ENCODE measurements at regions not wholly inside any gene's neighbourhood (a gene's known extent, or its start where the extent isn't known, plus 50 kb on each side); places are given as distances from the start of the nearest gene placed in this dataset.

- Histone ChIP-seq H3K36me3 (ENCODE audit: low read depth) (no peaks in the 10 kb centered on the region), H3K4me3 (ENCODE audit: severe bottlenecking) (no peak overlapping the region), H3K27me3 (ENCODE audit: insufficient read depth, poor library complexity, severe bottlenecking) (no peaks in the 10 kb centered on the region), H3K9me3 (ENCODE audit: severe bottlenecking) (no peaks in the 10 kb centered on the region), H3K27ac (ENCODE audit: poor library complexity, severe bottlenecking) (no peak overlapping the region), H3K4me1 (ENCODE audit: insufficient read depth, poor library complexity, severe bottlenecking) (no peaks in the 10 kb centered on the region)
- DNase-seq (ENCODE audit: low spot score) = no peak
- no peak for TF ChIP-seq CTCF (IDR thresholded peaks at IDR 0.05; ENCODE audit: poor library complexity, severe bottlenecking)
- no peak for ATAC-seq (ENCODE audit: low read depth)
These were observed 98.3 kb downstream of the MEX3B start for GRCh38 chr15:81947548-81947947.

- no peak for ATAC-seq (ENCODE audit: low read depth)
- no peak for DNase-seq (ENCODE audit: low spot score)
- Histone ChIP-seq H3K36me3 (ENCODE audit: low read depth) (no peaks in the 10 kb centered on the region), H3K4me3 (ENCODE audit: severe bottlenecking) (no peak overlapping the region), H3K27me3 (ENCODE audit: insufficient read depth, poor library complexity, severe bottlenecking) (no peaks in the 10 kb centered on the region), H3K4me1 (ENCODE audit: insufficient read depth, poor library complexity, severe bottlenecking) (peaks cover 11% of the 10 kb centered on the region), H3K9me3 (ENCODE audit: severe bottlenecking) (no peaks in the 10 kb centered on the region), H3K27ac (ENCODE audit: poor library complexity, severe bottlenecking) (no peak overlapping the region)
- no peak for TF ChIP-seq CTCF (IDR thresholded peaks at IDR 0.05; ENCODE audit: poor library complexity, severe bottlenecking)
These were observed 100.7 kb downstream of the MEX3B start for GRCh38 chr15:81945014-81945615.

GRCh38 chr15:81942655-81943195, 103.1 kb downstream of the MEX3B start:
- Histone ChIP-seq H3K4me1 (ENCODE audit: insufficient read depth, poor library complexity, severe bottlenecking) (peaks cover 13% of the 10 kb centered on the region), H3K36me3 (ENCODE audit: low read depth) (no peaks in the 10 kb centered on the region), H3K27me3 (ENCODE audit: insufficient read depth, poor library complexity, severe bottlenecking) (no peaks in the 10 kb centered on the region), H3K4me3 (ENCODE audit: severe bottlenecking) (no peak overlapping the region), H3K9me3 (ENCODE audit: severe bottlenecking) (no peaks in the 10 kb centered on the region), H3K27ac (ENCODE audit: poor library complexity, severe bottlenecking) (no peak overlapping the region)
- DNase-seq (ENCODE audit: low spot score) (no peak), ATAC-seq (ENCODE audit: low read depth) (no peak)
- no peak for TF ChIP-seq CTCF (IDR thresholded peaks at IDR 0.05; ENCODE audit: poor library complexity, severe bottlenecking)

- TF ChIP-seq CTCF (IDR thresholded peaks at IDR 0.05; ENCODE audit: poor library complexity, severe bottlenecking) = no peak
- H3K4me3 ChIP-seq (ENCODE audit: severe bottlenecking) = no peak overlapping the region
- no peaks in the 10 kb centered on the region for H3K27me3 ChIP-seq (ENCODE audit: insufficient read depth, poor library complexity, severe bottlenecking)
- peaks cover 13% of the 10 kb centered on the region for H3K4me1 ChIP-seq (ENCODE audit: insufficient read depth, poor library complexity, severe bottlenecking)
- H3K27ac ChIP-seq (ENCODE audit: poor library complexity, severe bottlenecking) = no peak overlapping the region
- no peaks in the 10 kb centered on the region for H3K9me3 ChIP-seq (ENCODE audit: severe bottlenecking)
- no peak for DNase-seq (ENCODE audit: low spot score)
- ATAC-seq (ENCODE audit: low read depth) = no peak
- H3K36me3 ChIP-seq (ENCODE audit: low read depth) = no peaks in the 10 kb centered on the region
These were observed 103.7 kb downstream of the MEX3B start for GRCh38 chr15:81942157-81942556.

- ATAC-seq (ENCODE audit: low read depth) = no peak
- DNase-seq (ENCODE audit: low spot score) = no peak
- H3K27me3 ChIP-seq (ENCODE audit: insufficient read depth, poor library complexity, severe bottlenecking) = no peaks in the 10 kb centered on the region
- no peak for TF ChIP-seq CTCF (IDR thresholded peaks at IDR 0.05; ENCODE audit: poor library complexity, severe bottlenecking)
- H3K27ac ChIP-seq (ENCODE audit: poor library complexity, severe bottlenecking) = no peak overlapping the region
- H3K9me3 ChIP-seq (ENCODE audit: severe bottlenecking) = no peaks in the 10 kb centered on the region
- no peak overlapping the region for H3K4me3 ChIP-seq (ENCODE audit: severe bottlenecking)
- H3K4me1 ChIP-seq (ENCODE audit: insufficient read depth, poor library complexity, severe bottlenecking) = peaks cover 13% of the 10 kb centered on the region
- H3K36me3 ChIP-seq (ENCODE audit: low read depth) = no peaks in the 10 kb centered on the region
These were observed 104.3 kb downstream of the MEX3B start for GRCh38 chr15:81941479-81941878.

Data from RWPE2 (cell line).